GM08714 (cell line): ENCODE measurements at regions not wholly inside any gene's neighbourhood (a gene's known extent, or its start where the extent isn't known, plus 50 kb on each side); places are given as distances from the start of the nearest gene placed in this dataset.

Source experiments
- H3K4me3 ChIP-seq: fragments of 200-500 bp; sonication (Bioruptor generic); 2 replicates; pipeline ENCODE4 v1.5.1; 2014; ENCODE audit warnings: mild to moderate bottlenecking, low read length, inconsistent platforms
- ZNF274 ChIP-seq: IDR thresholded peaks from 2 replicates; pipeline ENCODE4 v1.6.1; 2012; ENCODE audit warnings: mild to moderate bottlenecking, low read depth, low read length

GRCh38 chr22:49139492-49140151 lies 688.1 kb downstream of the BRD1 start:
- no peak for TF ChIP-seq ZNF274
- H3K4me3 ChIP-seq = no peak overlapping the region

GRCh38 chr22:49138250-49138790 lies 689.4 kb downstream of the BRD1 start:
- no peak for TF ChIP-seq ZNF274
- H3K4me3 ChIP-seq = no peak overlapping the region

GRCh38 chr22:49137206-49137840 lies 690.4 kb downstream of the BRD1 start:
- no peak overlapping the region for H3K4me3 ChIP-seq
- TF ChIP-seq ZNF274 = no peak

GRCh38 chr22:49136816-49137180 lies 690.9 kb downstream of the BRD1 start:
- TF ChIP-seq ZNF274 = no peak
- H3K4me3 ChIP-seq = no peak overlapping the region

GRCh38 chr22:49136041-49136815 lies 691.4 kb downstream of the BRD1 start:
- H3K4me3 ChIP-seq = no peak overlapping the region
- TF ChIP-seq ZNF274 = no peak

- H3K4me3 ChIP-seq = no peak overlapping the region
- TF ChIP-seq ZNF274 = no peak
Measured at GRCh38 chr22:49134076-49134475, 693.6 kb downstream of the BRD1 start.

GRCh38 chr22:49133541-49133940 lies 694.1 kb downstream of the BRD1 start:
- no peak overlapping the region for H3K4me3 ChIP-seq
- TF ChIP-seq ZNF274 = no peak

GRCh38 chr22:49132009-49132408 lies 695.7 kb downstream of the BRD1 start:
- no peak for TF ChIP-seq ZNF274
- no peak overlapping the region for H3K4me3 ChIP-seq

GRCh38 chr22:49129736-49130135 lies 697.9 kb downstream of the BRD1 start:
- no peak for TF ChIP-seq ZNF274

GRCh38 chr22:49128874-49129273 lies 698.8 kb downstream of the BRD1 start:
- no peak for TF ChIP-seq ZNF274
- no peak overlapping the region for H3K4me3 ChIP-seq

More at GRCh38 chr22:49129736-49130135, 697.9 kb downstream of the BRD1 start:
- no peak overlapping the region for H3K4me3 ChIP-seq

GRCh38 chr22:49124608-49125007 lies 703.1 kb downstream of the BRD1 start:
- no peak overlapping the region for H3K4me3 ChIP-seq
- no peak for TF ChIP-seq ZNF274

- H3K4me3 ChIP-seq = no peak overlapping the region
- TF ChIP-seq ZNF274 = no peak
Measured at GRCh38 chr22:49123621-49124192, 704.0 kb downstream of the BRD1 start.

GRCh38 chr22:49119551-49119952 lies 708.1 kb downstream of the BRD1 start:
- TF ChIP-seq ZNF274 = no peak
- H3K4me3 ChIP-seq = no peak overlapping the region

- no peak overlapping the region for H3K4me3 ChIP-seq
- TF ChIP-seq ZNF274 = no peak
Measured at GRCh38 chr22:49118065-49118464, 709.6 kb downstream of the BRD1 start.
